Neural progenitor cell (in vitro differentiated cells): ENCODE measurements at regions not wholly inside any gene's neighbourhood (a gene's known extent, or its start where the extent isn't known, plus 50 kb on each side); places are given as distances from the start of the nearest gene placed in this dataset.

Source experiments
- DNase-seq: peaks from one replicate; pipeline ENCODE4 v3.0.0-alpha.2; 2016; ENCODE audit warnings: low spot score
- H2AFZ ChIP-seq: fragments of 200-600 bp; sonication (generic); replicated peaks from 2 replicates; pipeline ENCODE4 v1.6.1; 2016; ENCODE audit warnings: antibody characterized with exemption
- H3F3A ChIP-seq: fragments of 200-600 bp; sonication (generic); 2 replicates; pipeline ENCODE4 v1.6.1; 2016; ENCODE audit warnings: antibody characterized with exemption, low read depth
- H3K27ac ChIP-seq: fragments of 200-600 bp; sonication (generic); 2 replicates; pipeline ENCODE4 v1.5.1; 2016; ENCODE audit warnings: mild to moderate bottlenecking
- H3K27me3 ChIP-seq: fragments of 200-600 bp; sonication (generic); 2 replicates; pipeline ENCODE4 v1.6.1; 2016; ENCODE audit warnings: mild to moderate bottlenecking, moderate library complexity
- H3K36me3 ChIP-seq: fragments of 200-600 bp; sonication (generic); 2 replicates; pipeline ENCODE4 v1.5.1; 2016
- H3K4me1 ChIP-seq: fragments of 200-600 bp; sonication (generic); 2 replicates; pipeline ENCODE4 v1.6.1; 2016; ENCODE audit warnings: mixed run types
- H3K4me2 ChIP-seq: fragments of 200-600 bp; sonication (generic); 2 replicates; pipeline ENCODE4 v1.6.1; 2016
- H3K4me3 ChIP-seq: fragments of 200-600 bp; sonication (generic); 2 replicates; pipeline ENCODE4 v1.5.1; 2016
- H3K79me2 ChIP-seq: fragments of 200-600 bp; sonication (generic); 2 replicates; pipeline ENCODE4 v1.6.1; 2016; ENCODE audit warnings: low read depth
- H3K9ac ChIP-seq: fragments of 200-600 bp; sonication (generic); 2 replicates; pipeline ENCODE4 v1.6.1; 2016
- H3K9me3 ChIP-seq: fragments of 200-600 bp; sonication (generic); 2 replicates; pipeline ENCODE4 v1.5.1; 2016; ENCODE audit warnings: low read depth
- H4K20me1 ChIP-seq: fragments of 200-600 bp; sonication (generic); 2 replicates; pipeline ENCODE4 v1.6.1; 2016; ENCODE audit warnings: low read depth
- H3K27ac Mint-ChIP-seq: 3 replicates; pipeline ENCODE4 v1.8.0; 2021; ENCODE audit warnings: mixed read lengths
- H3K27me3 Mint-ChIP-seq: 2 replicates; pipeline ENCODE4 v1.8.0; 2022; ENCODE audit warnings: low read depth, mild to moderate bottlenecking, inconsistent platforms, moderate library complexity, mixed read lengths; ENCODE audit not compliant: insufficient read depth
- H3K36me3 Mint-ChIP-seq: 3 replicates; pipeline ENCODE4 v1.8.0; 2021; ENCODE audit warnings: mixed read lengths
- H3K4me1 Mint-ChIP-seq: 3 replicates; pipeline ENCODE4 v1.8.0; 2021; ENCODE audit warnings: mixed read lengths
- H3K4me3 Mint-ChIP-seq: 3 replicates; pipeline ENCODE4 v1.8.0; 2021; ENCODE audit warnings: mild to moderate bottlenecking, moderate library complexity, mixed read lengths
- H3K9me3 Mint-ChIP-seq: 3 replicates; pipeline ENCODE4 v1.8.0; 2020; ENCODE audit warnings: mixed read lengths
- CTCF ChIP-seq: fragments of 200-600 bp; sonication (generic); IDR thresholded peaks from 2 replicates; pipeline ENCODE4 v1.5.1; 2017; ENCODE audit warnings: antibody characterized with exemption, mild to moderate bottlenecking
- EZH2 ChIP-seq: fragments of 200-600 bp; sonication (generic); IDR thresholded peaks from 2 replicates; pipeline ENCODE4 v1.6.1; 2017; ENCODE audit warnings: antibody characterized with exemption, mild to moderate bottlenecking, moderate library complexity
- EZH2phosphoT487 ChIP-seq: fragments of 200-600 bp; sonication (generic); IDR thresholded peaks from 2 replicates; pipeline ENCODE4 v1.6.1; 2017; ENCODE audit warnings: antibody characterized with exemption

GRCh38 chr1:81703756-81704463 lies 96.8 kb upstream of the ADGRL2 start:
- DNase-seq, result peak; percentile 53
- H3K27ac Mint-ChIP-seq, result no peak overlapping the region
- no peaks in the 10 kb centered on the region for H3K9me3 Mint-ChIP-seq
- peaks cover 22% of the 10 kb centered on the region for H3K4me1 ChIP-seq
- no peaks in the 10 kb centered on the region for H3F3A ChIP-seq
- no peak overlapping the region for H3K27ac ChIP-seq
- no peaks in the 10 kb centered on the region for H3K27me3 Mint-ChIP-seq
- no peaks in the 10 kb centered on the region for H3K79me2 ChIP-seq
- no peak overlapping the region for H3K4me2 ChIP-seq
- H3K9ac ChIP-seq, result no peak overlapping the region
- no peaks in the 10 kb centered on the region for H4K20me1 ChIP-seq
- H2AFZ ChIP-seq, result peak overlapping the region; percentile 43
- no peaks in the 10 kb centered on the region for H3K27me3 ChIP-seq
- H3K36me3 ChIP-seq, result no peaks in the 10 kb centered on the region
- no peak overlapping the region for H3K4me3 Mint-ChIP-seq
- no peaks in the 10 kb centered on the region for H3K9me3 ChIP-seq
- no peak overlapping the region for H3K4me3 ChIP-seq
- peaks cover 10% of the 10 kb centered on the region for H3K4me1 Mint-ChIP-seq
- TF ChIP-seq EZH2 (no peak), EZH2phosphoT487 (no peak), CTCF (no peak)
- no peaks in the 10 kb centered on the region for H3K36me3 Mint-ChIP-seq

- H4K20me1 ChIP-seq, result no peaks in the 10 kb centered on the region
- Mint-ChIP-seq H3K4me1 (peaks cover 10% of the 10 kb centered on the region), H3K36me3 (no peaks in the 10 kb centered on the region), H3K27me3 (no peaks in the 10 kb centered on the region), H3K4me3 (no peak overlapping the region), H3K27ac (peak overlapping the region; percentile 6), H3K9me3 (no peaks in the 10 kb centered on the region)
- TF ChIP-seq EZH2phosphoT487 (no peak), CTCF (no peak), EZH2 (no peak)
- no peak for DNase-seq
- H3K9ac ChIP-seq, result no peak overlapping the region
- H3K4me1 ChIP-seq, result peaks cover 23% of the 10 kb centered on the region
- H3K27me3 ChIP-seq, result no peaks in the 10 kb centered on the region
- no peaks in the 10 kb centered on the region for H3F3A ChIP-seq
- no peak overlapping the region for H3K27ac ChIP-seq
- no peaks in the 10 kb centered on the region for H3K36me3 ChIP-seq
- H3K9me3 ChIP-seq, result no peaks in the 10 kb centered on the region
- no peak overlapping the region for H3K4me3 ChIP-seq
- H2AFZ ChIP-seq, result no peak overlapping the region
- no peak overlapping the region for H3K4me2 ChIP-seq
- H3K79me2 ChIP-seq, result no peaks in the 10 kb centered on the region
Measured at GRCh38 chr1:81703391-81703755, 97.4 kb upstream of the ADGRL2 start.

- TF ChIP-seq CTCF (no peak), EZH2 (no peak), EZH2phosphoT487 (no peak)
- Histone ChIP-seq H4K20me1 (no peaks in the 10 kb centered on the region), H3K27ac (no peak overlapping the region), H3K36me3 (no peaks in the 10 kb centered on the region), H3K4me3 (no peak overlapping the region), H3K9ac (no peak overlapping the region), H3K27me3 (no peaks in the 10 kb centered on the region), H2AFZ (no peak overlapping the region), H3K79me2 (no peaks in the 10 kb centered on the region), H3K9me3 (no peaks in the 10 kb centered on the region), H3K4me2 (no peak overlapping the region), H3K4me1 (peaks cover 23% of the 10 kb centered on the region), H3F3A (no peaks in the 10 kb centered on the region)
- Mint-ChIP-seq H3K27ac (no peak overlapping the region), H3K9me3 (no peaks in the 10 kb centered on the region), H3K4me1 (peaks cover 10% of the 10 kb centered on the region), H3K27me3 (no peaks in the 10 kb centered on the region), H3K4me3 (no peak overlapping the region), H3K36me3 (no peaks in the 10 kb centered on the region)
- DNase-seq, result no peak
Measured at GRCh38 chr1:81702903-81703302, 97.8 kb upstream of the ADGRL2 start.
